HEK293 (cell line): ENCODE measurements at regions not wholly inside any gene's neighbourhood (a gene's known extent, or its start where the extent isn't known, plus 50 kb on each side); places are given as distances from the start of the nearest gene placed in this dataset.

Experiments
- CTCF ChIA-PET: fragments of 350-600 bp; formaldehyde crosslinking; extraction: SDS; loops from one replicate; lab custom pipeline; 2021; ENCODE audit warnings: antibody characterized with exemption; lab: Yijun Ruan, JAX
- POLR2A ChIA-PET: fragments of 300-600 bp; formaldehyde crosslinking; extraction: SDS; loops from one replicate; lab custom pipeline; 2020; ENCODE audit warnings: antibody characterized with exemption, inconsistent platforms; lab: Yijun Ruan, JAX
- H3K27ac ChIP-seq: fragments of 200-500 bp; sonication (Bioruptor generic); 2 replicates; pipeline ENCODE4 v1.5.1; 2014; ENCODE audit warnings: low read depth, low read length, control low read depth, inconsistent platforms; ENCODE audit errors: extremely low read depth
- H3K36me3 ChIP-seq, 2 experiments: fragments of 200-500 bp in 1 of 2; sonication (Bioruptor generic) in 1 of 2; 1 replicate in 1 of 2; 2 replicates in 1 of 2; pipeline ENCODE4 v1.5.1; 2014 to 2017; ENCODE audit warnings: inconsistent platforms in 2 of 2, low read length in 2 of 2; ENCODE audit not compliant: control insufficient read depth in 2 of 2, insufficient read depth in 1 of 2
- H3K4me1 ChIP-seq: fragments of 200-500 bp; sonication (Bioruptor generic); 2 replicates; pipeline ENCODE4 v1.5.1; 2014; ENCODE audit warnings: mild to moderate bottlenecking, low read length, inconsistent platforms; ENCODE audit not compliant: control insufficient read depth, insufficient read depth
- H3K4me3 ChIP-seq: 2 replicates; pipeline ENCODE4 v1.5.1; 2011; ENCODE audit warnings: low read depth, mild to moderate bottlenecking, control low read depth, low read length, moderate library complexity
- H3K9me3 ChIP-seq: fragments of 200-500 bp; sonication (Bioruptor generic); 2 replicates; pipeline ENCODE4 v1.5.1; 2014; ENCODE audit warnings: low read depth, low read length, inconsistent platforms; ENCODE audit not compliant: control insufficient read depth, insufficient read depth
- GFI1B ChIP-seq: fragments of 450-650 bp; formaldehyde crosslinking; IDR thresholded peaks from 2 replicates; pipeline ENCODE4 v1.5.1; 2016; ENCODE audit warnings: missing biosample characterization, missing genetic modification characterization
- GLI4 ChIP-seq: fragments of 450-650 bp; formaldehyde crosslinking; IDR thresholded peaks from 2 replicates; pipeline ENCODE4 v1.5.1; 2016; ENCODE audit warnings: missing biosample characterization, missing genetic modification characterization
- IKZF3 ChIP-seq: fragments of 450-650 bp; IDR thresholded peaks from 2 replicates; pipeline ENCODE4 v1.5.0; 2018; ENCODE audit warnings: missing biosample characterization, mild to moderate bottlenecking, missing genetic modification characterization, moderate library complexity
- PRDM1 ChIP-seq: fragments of 450-650 bp; formaldehyde crosslinking; IDR thresholded peaks from 2 replicates; pipeline ENCODE4; 2016; ENCODE audit warnings: missing biosample characterization, missing genetic modification characterization
- REPIN1 ChIP-seq: fragments of 450-650 bp; formaldehyde crosslinking; IDR thresholded peaks from 2 replicates; pipeline ENCODE4 v1.5.1; 2017; ENCODE audit warnings: missing biosample characterization, missing genetic modification characterization, low read depth
- SP7 ChIP-seq: fragments of 450-650 bp; formaldehyde crosslinking; IDR thresholded peaks from 2 replicates; pipeline ENCODE4 v1.5.1; 2016; ENCODE audit warnings: missing biosample characterization, missing genetic modification characterization
- TRIM28 ChIP-seq: IDR thresholded peaks from 2 replicates; pipeline ENCODE4 v1.6.1; 2011; ENCODE audit warnings: low read length, control low read depth, borderline replicate concordance
- YY2 ChIP-seq: fragments of 450-650 bp; formaldehyde crosslinking; IDR thresholded peaks from 2 replicates; pipeline ENCODE4 v1.5.1; 2016; ENCODE audit warnings: missing biosample characterization, missing genetic modification characterization
- ZFP69B ChIP-seq: fragments of 450-650 bp; formaldehyde crosslinking; IDR thresholded peaks from 2 replicates; pipeline ENCODE4 v1.5.1; 2016; ENCODE audit warnings: missing biosample characterization, missing genetic modification characterization
- ZNF133 ChIP-seq: fragments of 450-650 bp; formaldehyde crosslinking; IDR thresholded peaks from 2 replicates; pipeline ENCODE4 v1.5.1; 2016; ENCODE audit warnings: missing biosample characterization, missing genetic modification characterization
- ZNF155 ChIP-seq: fragments of 450-650 bp; formaldehyde crosslinking; IDR thresholded peaks from 2 replicates; pipeline ENCODE4 v1.5.1; 2016; ENCODE audit warnings: missing biosample characterization, missing genetic modification characterization
- ZNF2 ChIP-seq: fragments of 450-650 bp; formaldehyde crosslinking; IDR thresholded peaks from 2 replicates; pipeline ENCODE4 v1.5.1; 2016; ENCODE audit warnings: missing biosample characterization, missing genetic modification characterization
- ZNF211 ChIP-seq: fragments of 450-650 bp; formaldehyde crosslinking; IDR thresholded peaks from 2 replicates; pipeline ENCODE4 v1.5.1; 2016; ENCODE audit warnings: low read depth, missing biosample characterization, missing genetic modification characterization
- ZNF223 ChIP-seq: fragments of 450-650 bp; formaldehyde crosslinking; IDR thresholded peaks from 2 replicates; pipeline ENCODE4 v1.5.1; 2016; ENCODE audit warnings: missing biosample characterization, missing genetic modification characterization
- ZNF391 ChIP-seq: fragments of 450-650 bp; formaldehyde crosslinking; IDR thresholded peaks from 2 replicates; pipeline ENCODE4 v1.5.1; 2016; ENCODE audit warnings: low read depth, missing biosample characterization, missing genetic modification characterization, borderline replicate concordance
- ZNF521 ChIP-seq: fragments of 450-650 bp; formaldehyde crosslinking; IDR thresholded peaks from 2 replicates; pipeline ENCODE4 v1.5.1; 2017; ENCODE audit warnings: missing biosample characterization, mild to moderate bottlenecking, missing genetic modification characterization
- ZNF549 ChIP-seq: fragments of 450-650 bp; IDR thresholded peaks from 2 replicates; pipeline ENCODE4 v1.5.1; 2018; ENCODE audit warnings: missing biosample characterization, missing genetic modification characterization, mild to moderate bottlenecking, inconsistent platforms, moderate library complexity
- ZNF555 ChIP-seq: fragments of 450-650 bp; formaldehyde crosslinking; conservative IDR thresholded peaks from 2 replicates; pipeline ENCODE4 v1.5.1; 2017; ENCODE audit warnings: missing biosample characterization, mild to moderate bottlenecking, missing genetic modification characterization, inconsistent platforms
- ZNF626 ChIP-seq: fragments of 450-650 bp; sonication (Bioruptor Pico); formaldehyde crosslinking; IDR thresholded peaks from 2 replicates; pipeline ENCODE4 v1.5.1; 2018; ENCODE audit warnings: missing biosample characterization, missing genetic modification characterization, inconsistent platforms
- ZNF654 ChIP-seq: fragments of 450-650 bp; formaldehyde crosslinking; IDR thresholded peaks from 2 replicates; pipeline ENCODE4 v1.5.1; 2016; ENCODE audit warnings: low read depth, missing biosample characterization, missing genetic modification characterization
- ZNF76 ChIP-seq: fragments of 450-650 bp; formaldehyde crosslinking; IDR thresholded peaks from 2 replicates; pipeline ENCODE4; 2016; ENCODE audit warnings: low read depth, missing biosample characterization, missing genetic modification characterization, borderline replicate concordance
- ZNF776 ChIP-seq: fragments of 450-650 bp; formaldehyde crosslinking; IDR thresholded peaks from 2 replicates; pipeline ENCODE4 v1.5.0; 2017; ENCODE audit warnings: missing biosample characterization, missing genetic modification characterization, borderline replicate concordance
- ZNF777 ChIP-seq: fragments of 450-650 bp; formaldehyde crosslinking; IDR thresholded peaks from 2 replicates; pipeline ENCODE4 v1.5.1; 2017; ENCODE audit warnings: missing biosample characterization, missing genetic modification characterization, borderline replicate concordance
- ZNF791 ChIP-seq: fragments of 450-650 bp; formaldehyde crosslinking; IDR thresholded peaks from 2 replicates; pipeline ENCODE4 v1.5.1; 2016; ENCODE audit warnings: missing biosample characterization, missing genetic modification characterization
- ZSCAN30 ChIP-seq: fragments of 450-650 bp; IDR thresholded peaks from 2 replicates; pipeline ENCODE4 v1.5.1; 2018; ENCODE audit warnings: missing biosample characterization, mild to moderate bottlenecking, missing genetic modification characterization, moderate library complexity
- TF ChIP-seq, protein P1 (sequence below): fragments of 450-650 bp; formaldehyde crosslinking; optimal IDR thresholded peaks from 2 replicates; pipeline ENCODE3; 2016; ENCODE audit warnings: missing biosample characterization, mild to moderate bottlenecking, missing genetic modification characterization
- TF ChIP-seq, protein P2 (sequence below): fragments of 450-650 bp; formaldehyde crosslinking; IDR thresholded peaks from 2 replicates; pipeline ENCODE4 v1.5.1; 2016; ENCODE audit warnings: missing biosample characterization, missing genetic modification characterization
- TF ChIP-seq, protein P3 (sequence below): fragments of 450-650 bp; formaldehyde crosslinking; IDR thresholded peaks from 2 replicates; pipeline ENCODE4 v1.5.1; 2016; ENCODE audit warnings: missing biosample characterization, missing genetic modification characterization, borderline replicate concordance

DNA sequence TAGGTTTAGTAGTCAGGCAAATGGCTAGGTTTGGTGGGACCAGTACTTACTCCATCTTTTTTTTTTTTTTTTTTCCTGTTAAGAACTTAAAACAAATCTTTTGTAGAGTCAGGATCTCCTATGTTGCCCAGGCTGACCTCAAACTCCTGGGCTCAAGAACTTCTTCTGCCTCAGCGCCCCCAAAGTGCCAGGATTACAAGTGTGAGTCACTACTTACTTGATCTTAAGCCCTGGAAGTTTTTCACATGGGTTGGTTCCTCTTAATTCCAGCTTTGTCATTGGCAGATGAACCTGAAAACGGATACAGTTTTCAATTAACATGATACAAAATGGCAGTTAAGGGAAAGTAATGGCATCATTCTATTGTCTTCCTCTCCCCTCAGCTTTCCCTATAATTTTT lies 179.4 kb upstream of the JAG1 start:
- CTCF ChIA-PET: interaction anchor here (0.6 kb wide), 1 partner anchor 164 kb away, joined by 3 read pairs; no protein-coding TSS in a partner anchor
- TF ChIP-seq ZFP69B (tag by site-specific recombination) (no peak), ZNF626 (tag by site-specific recombination) (no peak), ZNF2 (no peak), ZNF391 (tag by site-specific recombination) (no peak), PRDM1 (tag by site-specific recombination) (no peak), ZNF555 (tag by site-specific recombination) (no peak), ZNF155 (tag by site-specific recombination) (no peak), ZNF133 (tag by site-specific recombination) (no peak), ZNF521 (tag by site-specific recombination) (no peak), ZSCAN30 (tag by site-specific recombination) (no peak), ZNF223 (tag by site-specific recombination) (no peak), TRIM28 (no peak), YY2 (tag by site-specific recombination) (no peak), ZNF777 (tag by site-specific recombination) (no peak), GLI4 (tag by site-specific recombination) (no peak), SP7 (tag by site-specific recombination) (no peak)
- TF ChIP-seq, protein P1, sequence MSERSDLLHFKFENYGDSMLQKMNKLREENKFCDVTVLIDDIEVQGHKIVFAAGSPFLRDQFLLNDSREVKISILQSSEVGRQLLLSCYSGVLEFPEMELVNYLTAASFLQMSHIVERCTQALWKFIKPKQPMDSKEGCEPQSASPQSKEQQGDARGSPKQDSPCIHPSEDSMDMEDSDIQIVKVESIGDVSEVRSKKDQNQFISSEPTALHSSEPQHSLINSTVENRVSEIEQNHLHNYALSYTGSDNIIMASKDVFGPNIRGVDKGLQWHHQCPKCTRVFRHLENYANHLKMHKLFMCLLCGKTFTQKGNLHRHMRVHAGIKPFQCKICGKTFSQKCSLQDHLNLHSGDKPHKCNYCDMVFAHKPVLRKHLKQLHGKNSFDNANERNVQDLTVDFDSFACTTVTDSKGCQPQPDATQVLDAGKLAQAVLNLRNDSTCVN (tag by site-specific recombination): no peak
- POLR2A ChIA-PET: interaction anchor here (0.6 kb wide), 1 partner anchor 10 kb away, joined by 3 read pairs; no protein-coding TSS in a partner anchor

DNA sequence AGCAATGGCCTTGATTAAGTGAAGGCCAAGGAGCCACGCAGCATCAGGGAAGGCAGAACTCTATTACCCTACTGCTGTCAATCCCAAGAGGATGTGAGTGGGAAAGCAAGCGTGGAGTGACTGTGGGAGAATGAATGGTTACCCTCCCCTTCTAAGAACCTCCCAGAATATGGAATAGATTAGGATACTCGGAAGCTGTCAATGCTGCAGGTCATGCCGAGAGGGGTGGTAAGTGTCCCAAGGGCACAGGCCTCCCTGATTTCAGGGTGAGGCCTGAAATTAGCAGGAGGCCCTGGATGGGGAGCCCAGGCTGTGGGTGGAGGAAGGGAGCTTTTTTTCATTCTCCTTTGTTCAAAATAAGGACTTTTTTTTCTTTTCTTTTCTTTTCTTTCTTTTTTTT lies 179.9 kb upstream of the JAG1 start:
- Histone ChIP-seq H3K36me3 (no peaks in the 10 kb centered on the region), H3K27ac (no peak overlapping the region), H3K9me3 (no peaks in the 10 kb centered on the region), H3K4me3 (no peak overlapping the region), H3K4me1 (peaks cover 8% of the 10 kb centered on the region)
- TF ChIP-seq REPIN1: no peak
- TF ChIP-seq ZNF211: no peak
- TF ChIP-seq ZNF549: no peak
- no peak for TF ChIP-seq IKZF3 (tag by site-specific recombination)
- TF ChIP-seq, protein P2, sequence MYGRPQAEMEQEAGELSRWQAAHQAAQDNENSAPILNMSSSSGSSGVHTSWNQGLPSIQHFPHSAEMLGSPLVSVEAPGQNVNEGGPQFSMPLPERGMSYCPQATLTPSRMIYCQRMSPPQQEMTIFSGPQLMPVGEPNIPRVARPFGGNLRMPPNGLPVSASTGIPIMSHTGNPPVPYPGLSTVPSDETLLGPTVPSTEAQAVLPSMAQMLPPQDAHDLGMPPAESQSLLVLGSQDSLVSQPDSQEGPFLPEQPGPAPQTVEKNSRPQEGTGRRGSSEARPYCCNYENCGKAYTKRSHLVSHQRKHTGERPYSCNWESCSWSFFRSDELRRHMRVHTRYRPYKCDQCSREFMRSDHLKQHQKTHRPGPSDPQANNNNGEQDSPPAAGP (tag by site-specific recombination): no peak
- no peak for TF ChIP-seq ZNF791 (tag by site-specific recombination)
- TF ChIP-seq ZNF555 (tag by site-specific recombination): no peak
- TF ChIP-seq, protein P3, sequence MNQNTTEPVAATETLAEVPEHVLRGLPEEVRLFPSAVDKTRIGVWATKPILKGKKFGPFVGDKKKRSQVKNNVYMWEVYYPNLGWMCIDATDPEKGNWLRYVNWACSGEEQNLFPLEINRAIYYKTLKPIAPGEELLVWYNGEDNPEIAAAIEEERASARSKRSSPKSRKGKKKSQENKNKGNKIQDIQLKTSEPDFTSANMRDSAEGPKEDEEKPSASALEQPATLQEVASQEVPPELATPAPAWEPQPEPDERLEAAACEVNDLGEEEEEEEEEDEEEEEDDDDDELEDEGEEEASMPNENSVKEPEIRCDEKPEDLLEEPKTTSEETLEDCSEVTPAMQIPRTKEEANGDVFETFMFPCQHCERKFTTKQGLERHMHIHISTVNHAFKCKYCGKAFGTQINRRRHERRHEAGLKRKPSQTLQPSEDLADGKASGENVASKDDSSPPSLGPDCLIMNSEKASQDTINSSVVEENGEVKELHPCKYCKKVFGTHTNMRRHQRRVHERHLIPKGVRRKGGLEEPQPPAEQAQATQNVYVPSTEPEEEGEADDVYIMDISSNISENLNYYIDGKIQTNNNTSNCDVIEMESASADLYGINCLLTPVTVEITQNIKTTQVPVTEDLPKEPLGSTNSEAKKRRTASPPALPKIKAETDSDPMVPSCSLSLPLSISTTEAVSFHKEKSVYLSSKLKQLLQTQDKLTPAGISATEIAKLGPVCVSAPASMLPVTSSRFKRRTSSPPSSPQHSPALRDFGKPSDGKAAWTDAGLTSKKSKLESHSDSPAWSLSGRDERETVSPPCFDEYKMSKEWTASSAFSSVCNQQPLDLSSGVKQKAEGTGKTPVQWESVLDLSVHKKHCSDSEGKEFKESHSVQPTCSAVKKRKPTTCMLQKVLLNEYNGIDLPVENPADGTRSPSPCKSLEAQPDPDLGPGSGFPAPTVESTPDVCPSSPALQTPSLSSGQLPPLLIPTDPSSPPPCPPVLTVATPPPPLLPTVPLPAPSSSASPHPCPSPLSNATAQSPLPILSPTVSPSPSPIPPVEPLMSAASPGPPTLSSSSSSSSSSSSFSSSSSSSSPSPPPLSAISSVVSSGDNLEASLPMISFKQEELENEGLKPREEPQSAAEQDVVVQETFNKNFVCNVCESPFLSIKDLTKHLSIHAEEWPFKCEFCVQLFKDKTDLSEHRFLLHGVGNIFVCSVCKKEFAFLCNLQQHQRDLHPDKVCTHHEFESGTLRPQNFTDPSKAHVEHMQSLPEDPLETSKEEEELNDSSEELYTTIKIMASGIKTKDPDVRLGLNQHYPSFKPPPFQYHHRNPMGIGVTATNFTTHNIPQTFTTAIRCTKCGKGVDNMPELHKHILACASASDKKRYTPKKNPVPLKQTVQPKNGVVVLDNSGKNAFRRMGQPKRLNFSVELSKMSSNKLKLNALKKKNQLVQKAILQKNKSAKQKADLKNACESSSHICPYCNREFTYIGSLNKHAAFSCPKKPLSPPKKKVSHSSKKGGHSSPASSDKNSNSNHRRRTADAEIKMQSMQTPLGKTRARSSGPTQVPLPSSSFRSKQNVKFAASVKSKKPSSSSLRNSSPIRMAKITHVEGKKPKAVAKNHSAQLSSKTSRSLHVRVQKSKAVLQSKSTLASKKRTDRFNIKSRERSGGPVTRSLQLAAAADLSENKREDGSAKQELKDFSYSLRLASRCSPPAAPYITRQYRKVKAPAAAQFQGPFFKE (tag by site-specific recombination): no peak
- no peak for TF ChIP-seq ZNF76
- TF ChIP-seq ZNF654: no peak
- TF ChIP-seq GFI1B: no peak
- no peak for TF ChIP-seq ZNF776 (tag by site-specific recombination)
- ChIA-PET POLR2A (interaction anchor here (0.6 kb wide), 1 partner anchor 9 kb away, joined by 3 read pairs; no protein-coding TSS in a partner anchor), CTCF (interaction anchor here (0.6 kb wide), 1 partner anchor 164 kb away, joined by 3 read pairs; no protein-coding TSS in a partner anchor)

More for the DNA sequence above, 179.4 kb upstream of the JAG1 start:
- Histone ChIP-seq H3K27ac (no peak overlapping the region), H3K9me3 (no peaks in the 10 kb centered on the region), H3K4me3 (no peak overlapping the region), H3K36me3 (no peaks in the 10 kb centered on the region), H3K4me1 (peaks cover 8% of the 10 kb centered on the region)
